GM12874 (cell line): ENCODE measurements at regions not wholly inside any gene's neighbourhood (a gene's known extent, or its start where the extent isn't known, plus 50 kb on each side); places are given as distances from the start of the nearest gene placed in this dataset.

Source experiments
- CTCF ChIP-seq: IDR thresholded peaks from 2 replicates; pipeline ENCODE4 v1.5.1; 2011; ENCODE audit warnings: low read depth, mild to moderate bottlenecking, control low read depth, low read length, moderate library complexity; ENCODE audit not compliant: insufficient read depth

DNA sequence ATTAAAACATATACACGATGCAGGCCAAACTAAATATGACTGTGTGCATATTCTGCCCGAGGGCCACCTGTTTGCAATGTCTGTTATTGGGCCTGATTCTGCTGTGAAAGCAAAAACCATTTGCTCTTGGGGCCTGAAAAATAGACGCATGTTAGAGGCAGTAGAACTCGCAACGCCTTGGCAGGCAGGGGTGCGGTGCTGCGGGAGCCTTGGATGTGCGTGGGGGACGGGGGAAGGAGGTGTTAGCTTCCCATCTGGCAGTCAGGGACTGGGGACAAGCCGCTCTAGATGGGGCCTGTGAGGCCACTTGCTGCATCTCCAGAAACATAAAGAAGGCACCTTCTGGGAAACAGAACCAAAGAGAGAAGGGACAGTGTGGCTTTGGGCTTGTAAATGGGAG lies 216.3 kb downstream of the PHETA1 start:
- no peak for TF ChIP-seq CTCF

- TF ChIP-seq CTCF, result no peak
These were observed 217.7 kb downstream of the PHETA1 start for GRCh38 chr12:111150921-111151840.

GRCh38 chr12:111150360-111150759 lies 218.5 kb downstream of the PHETA1 start:
- no peak for TF ChIP-seq CTCF

- TF ChIP-seq CTCF, result no peak
These were observed 219.6 kb downstream of the PHETA1 start for GRCh38 chr12:111149299-111149698.

DNA sequence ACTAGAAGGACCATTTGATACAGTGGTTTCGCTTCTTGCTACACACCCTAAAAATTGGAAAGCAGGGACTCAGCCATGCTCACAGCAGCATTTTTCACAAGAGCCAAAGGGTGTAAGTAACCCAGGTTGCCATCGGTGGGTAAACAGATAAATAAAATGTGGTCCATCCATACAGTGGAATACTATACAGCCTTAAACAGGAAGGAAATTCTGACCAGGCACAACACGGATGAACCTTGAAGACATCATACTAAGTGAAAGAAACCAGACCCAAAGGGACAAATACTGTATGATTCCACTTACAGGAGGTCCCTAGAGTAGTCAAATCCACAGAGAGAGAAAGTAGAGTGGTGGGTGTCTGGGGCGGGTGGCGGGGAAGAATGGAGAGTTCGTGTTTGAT lies 220.9 kb downstream of the PHETA1 start:
- no peak for TF ChIP-seq CTCF

DNA sequence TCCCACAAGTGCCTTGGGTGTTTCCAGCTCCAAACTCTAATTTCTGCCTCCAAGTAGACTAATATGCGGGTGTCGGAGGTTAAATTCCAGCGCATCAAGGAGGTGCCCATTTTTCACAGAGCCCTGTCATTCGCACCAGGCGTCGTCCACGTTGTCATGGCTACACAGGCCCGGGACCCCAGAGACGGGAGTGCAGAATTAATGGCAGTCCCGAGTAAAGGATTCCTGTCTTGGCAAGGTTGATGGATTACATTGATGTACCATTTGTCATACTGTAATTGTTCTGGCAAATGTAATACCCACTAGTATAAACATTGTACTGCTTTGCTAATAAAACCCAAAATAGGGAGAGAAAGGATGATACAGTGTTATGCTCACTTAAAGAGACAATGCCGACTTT lies 222.9 kb upstream of the MYL2 start:
- TF ChIP-seq CTCF, result no peak

- TF ChIP-seq CTCF, result no peak
These were observed 220.8 kb upstream of the MYL2 start for GRCh38 chr12:111141205-111141604.
